ENCODE measurements at regions not wholly inside any gene's neighbourhood (a gene's known extent, or its start where the extent isn't known, plus 50 kb on each side); places are given as distances from the start of the nearest gene placed in this dataset.

GRCh38 chrX:36913551-36913950 is 94.6 kb upstream of the FAM47C start:
- no peak for TF ChIP-seq GATA1 (IDR thresholded peaks at IDR 0.05; ENCODE audit: low read depth, low read length)
- no peak for TF ChIP-seq POLR2A (IDR thresholded peaks at IDR 0.05; ENCODE audit: low read length)
- no peak for DNase-seq

- no peak for DNase-seq
- TF ChIP-seq POLR2A (IDR thresholded peaks at IDR 0.05; ENCODE audit: low read length) (no peak), GATA1 (IDR thresholded peaks at IDR 0.05; ENCODE audit: low read depth, low read length) (no peak)
Observed at GRCh38 chrX:36916941-36917340, 91.2 kb upstream of the FAM47C start.

- no peak for DNase-seq
- TF ChIP-seq POLR2A (IDR thresholded peaks at IDR 0.05; ENCODE audit: low read length) (no peak), GATA1 (IDR thresholded peaks at IDR 0.05; ENCODE audit: low read depth, low read length) (no peak)
Observed at GRCh38 chrX:36927712-36928111, 80.5 kb upstream of the FAM47C start.

- TF ChIP-seq GATA1 (IDR thresholded peaks at IDR 0.05; ENCODE audit: low read depth, low read length) (no peak), POLR2A (IDR thresholded peaks at IDR 0.05; ENCODE audit: low read length) (no peak)
- no peak for DNase-seq
Observed at GRCh38 chrX:36930491-36930890, 77.7 kb upstream of the FAM47C start.

GRCh38 chrX:36947214-36947613 is 61.0 kb upstream of the FAM47C start:
- TF ChIP-seq POLR2A (IDR thresholded peaks at IDR 0.05; ENCODE audit: low read length) = no peak
- TF ChIP-seq GATA1 (IDR thresholded peaks at IDR 0.05; ENCODE audit: low read depth, low read length) = no peak
- DNase-seq = no peak

GRCh38 chrX:36950495-36951253 is 57.5 kb upstream of the FAM47C start:
- TF ChIP-seq POLR2A (IDR thresholded peaks at IDR 0.05; ENCODE audit: low read length) = no peak
- no peak for TF ChIP-seq GATA1 (IDR thresholded peaks at IDR 0.05; ENCODE audit: low read depth, low read length)
- DNase-seq = no peak

- peak in 1 of 2 experiments; percentile 7 for DNase-seq
- TF ChIP-seq GATA1 (IDR thresholded peaks at IDR 0.05; ENCODE audit: low read depth, low read length) = no peak
- TF ChIP-seq POLR2A (IDR thresholded peaks at IDR 0.05; ENCODE audit: low read length) = no peak
Observed at GRCh38 chrX:36957425-36958328, 50.5 kb upstream of the FAM47C start.
